ENCODE measurements at regions not wholly inside any gene's neighbourhood (a gene's known extent, or its start where the extent isn't known, plus 50 kb on each side); places are given as distances from the start of the nearest gene placed in this dataset.

DNA sequence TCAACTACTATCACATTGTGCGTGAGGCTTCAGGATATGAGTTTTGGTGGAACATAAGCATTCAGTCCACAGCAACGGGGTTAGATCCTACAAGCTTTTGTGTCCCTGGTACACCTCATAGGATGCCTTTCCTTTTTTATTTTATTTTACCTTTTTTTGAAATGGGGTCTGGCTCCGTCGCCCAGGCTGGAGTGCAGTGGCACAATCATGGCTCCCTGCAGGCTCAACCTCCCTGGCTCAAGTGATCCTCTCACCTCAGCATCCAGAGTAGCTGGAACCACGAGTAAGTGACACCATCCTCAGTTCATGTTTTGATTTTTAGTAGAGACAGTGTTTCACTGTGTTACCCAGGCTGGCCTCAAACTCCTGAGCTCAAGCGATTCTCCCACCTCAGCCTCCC is 86.0 kb upstream of the RAI14 start:
- DNase-seq: no peak

DNA sequence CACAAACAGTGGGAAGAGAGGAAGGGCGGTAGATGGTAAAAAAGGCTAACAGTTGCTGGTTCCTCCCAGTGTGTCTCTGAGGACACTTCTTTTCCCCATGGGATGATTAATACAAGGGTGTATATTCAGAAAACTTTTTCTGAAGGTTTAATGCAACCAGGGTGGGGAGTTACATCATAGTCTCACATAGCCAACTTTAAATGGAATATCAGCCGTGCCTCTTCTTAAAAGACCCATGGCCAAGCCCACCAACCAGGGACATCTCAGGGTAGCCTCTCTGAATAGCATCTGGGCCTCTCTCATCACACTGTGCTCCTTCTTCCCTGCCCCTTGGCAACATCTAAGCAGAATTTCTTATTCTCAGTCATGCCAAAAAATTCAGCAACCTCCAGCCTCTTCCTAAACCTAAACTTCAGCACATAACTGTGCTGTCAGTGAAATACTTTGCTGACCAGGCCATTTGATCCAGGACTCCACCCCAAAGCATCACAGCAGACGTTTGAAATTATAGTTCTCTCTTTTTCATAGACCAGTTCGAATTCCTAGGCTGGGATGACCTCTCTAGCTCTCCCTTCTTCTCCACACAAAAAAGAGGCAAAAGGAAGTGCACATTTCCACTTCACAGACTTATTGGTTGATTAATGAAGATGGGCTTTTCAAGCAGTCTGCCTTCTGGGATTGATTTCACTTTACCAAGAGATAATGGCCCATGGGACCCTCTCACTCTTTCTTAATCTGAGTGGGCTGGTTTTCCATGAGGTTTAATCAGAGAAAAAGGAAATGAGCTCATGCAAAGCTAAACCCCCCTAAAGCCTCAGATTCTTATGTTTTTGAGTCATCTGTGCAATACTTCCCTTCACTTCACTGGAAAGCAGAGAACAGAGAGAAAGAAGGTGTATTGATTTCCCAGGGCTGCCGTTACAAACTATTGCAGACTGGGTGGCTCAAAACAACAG is 85.1 kb upstream of the RAI14 start:
- DNase-seq: no peak

DNA sequence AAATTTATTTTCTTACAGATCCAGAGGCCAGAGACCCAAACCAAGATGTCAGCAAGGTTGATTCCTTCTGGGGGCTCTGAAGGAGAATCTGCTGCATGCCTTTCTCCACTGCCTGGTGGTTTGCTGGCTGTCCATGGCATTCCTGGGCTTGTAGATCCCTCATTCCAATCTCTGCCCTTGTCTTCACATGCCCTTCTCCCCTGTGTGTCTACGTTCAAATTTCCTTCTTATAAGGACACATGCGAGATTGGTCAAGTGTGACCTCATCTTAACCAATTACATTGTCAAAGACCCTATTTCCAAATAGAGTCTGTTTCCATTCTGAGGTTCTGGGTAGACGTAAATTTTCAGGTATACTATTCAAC is 84.5 kb upstream of the RAI14 start:
- no peak for DNase-seq

DNA sequence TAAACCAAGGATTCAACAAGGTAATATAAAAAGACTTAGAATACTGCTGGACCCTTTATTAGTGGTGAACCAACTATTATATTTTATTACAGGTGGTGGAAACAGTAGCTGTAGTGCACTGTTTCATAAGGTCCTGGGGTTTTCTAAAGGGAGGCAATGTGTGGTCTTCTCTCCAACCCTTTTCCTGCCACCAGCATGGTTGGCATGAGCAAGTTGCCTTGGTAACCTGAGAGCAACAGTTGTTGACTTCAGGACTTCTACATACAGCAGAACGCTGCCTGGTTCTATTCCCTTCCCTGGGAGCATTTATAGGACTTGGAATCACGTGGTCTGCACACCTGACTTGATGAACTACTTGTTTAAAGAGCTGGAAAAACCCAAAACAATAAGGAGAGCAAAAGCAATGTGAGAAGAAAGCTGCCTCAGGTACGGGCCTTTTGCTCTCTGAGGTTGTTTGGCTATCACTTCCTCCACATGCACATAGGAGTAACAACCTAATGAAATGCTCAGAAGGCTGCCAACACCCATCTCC is 81.1 kb upstream of the RAI14 start:
- DNase-seq: no peak

DNA sequence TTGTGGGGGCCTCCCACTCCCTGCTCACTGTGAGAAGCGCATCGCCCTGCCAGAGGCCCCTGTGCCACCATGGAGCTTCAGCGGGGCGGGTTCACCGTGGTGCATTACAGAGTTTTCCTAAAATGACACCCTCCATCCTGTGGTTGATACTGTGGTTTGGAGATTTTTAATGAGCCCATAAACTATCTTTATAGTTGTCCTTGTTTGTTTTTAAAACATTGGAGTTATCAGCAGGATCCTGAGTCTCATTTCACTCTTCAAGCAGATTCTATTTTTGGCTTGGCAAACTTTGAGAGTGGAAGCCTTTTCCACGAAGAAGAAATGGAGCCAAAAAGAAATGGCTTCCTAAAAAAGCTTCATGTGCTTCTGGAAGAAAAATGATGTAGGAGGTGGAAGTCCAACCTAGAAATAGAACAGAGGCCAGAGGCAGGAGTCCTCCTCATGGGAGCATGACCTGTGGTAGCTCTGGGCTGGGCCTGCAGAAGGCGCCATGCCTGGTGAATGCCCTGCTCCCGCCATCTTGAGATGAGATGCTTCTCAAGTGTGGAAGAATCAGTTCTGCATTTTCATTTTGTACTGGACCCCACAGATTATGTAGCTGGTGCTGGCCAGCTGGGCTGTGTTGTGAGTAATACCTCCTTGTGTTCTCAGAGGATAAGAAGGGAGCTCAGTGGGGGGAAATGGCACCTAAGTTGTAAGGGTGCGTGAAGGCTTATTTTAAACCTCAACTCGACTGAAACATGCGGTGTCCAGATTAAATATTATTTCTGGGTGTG is 79.0 kb upstream of the RAI14 start:
- DNase-seq: no peak

DNA sequence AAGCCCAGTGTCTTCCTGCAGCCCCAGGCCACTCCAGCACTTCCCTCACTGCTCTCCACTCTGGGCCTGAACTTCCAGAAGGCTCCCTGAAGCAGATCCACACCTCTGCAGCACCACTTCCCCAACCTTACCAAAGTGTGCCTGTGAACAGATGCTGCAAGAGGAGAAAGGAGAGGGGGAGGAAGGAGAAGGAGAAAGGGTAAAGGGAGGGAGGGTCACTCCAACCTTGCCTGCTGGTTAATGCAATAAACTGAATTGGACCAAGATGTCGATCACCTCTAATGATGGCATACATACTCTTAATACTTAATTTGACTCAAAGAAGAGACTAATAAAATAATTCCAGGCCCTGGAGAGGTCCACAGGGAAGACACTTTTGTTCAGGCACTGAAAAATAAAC is 77.2 kb upstream of the RAI14 start:
- DNase-seq: no peak

DNA sequence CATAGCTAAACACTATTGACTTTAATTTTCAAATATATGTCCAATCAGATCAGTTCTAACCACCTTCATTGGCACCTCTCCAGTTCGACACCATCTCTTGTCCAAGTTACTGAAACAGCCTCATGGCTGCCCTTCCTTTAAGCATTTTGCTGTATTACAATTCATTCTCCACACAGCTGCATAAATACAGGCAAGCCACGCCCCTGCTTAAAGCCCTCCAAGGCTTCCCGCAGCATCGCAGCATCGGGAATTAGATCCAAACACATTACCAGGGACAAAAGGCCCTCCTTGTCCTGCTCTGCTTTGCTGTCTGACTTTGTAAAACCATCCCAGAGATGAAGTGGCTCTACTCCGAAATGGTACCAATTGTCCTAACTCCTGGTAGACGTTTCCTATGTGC is 75.1 kb upstream of the RAI14 start:
- DNase-seq: no peak

DNA sequence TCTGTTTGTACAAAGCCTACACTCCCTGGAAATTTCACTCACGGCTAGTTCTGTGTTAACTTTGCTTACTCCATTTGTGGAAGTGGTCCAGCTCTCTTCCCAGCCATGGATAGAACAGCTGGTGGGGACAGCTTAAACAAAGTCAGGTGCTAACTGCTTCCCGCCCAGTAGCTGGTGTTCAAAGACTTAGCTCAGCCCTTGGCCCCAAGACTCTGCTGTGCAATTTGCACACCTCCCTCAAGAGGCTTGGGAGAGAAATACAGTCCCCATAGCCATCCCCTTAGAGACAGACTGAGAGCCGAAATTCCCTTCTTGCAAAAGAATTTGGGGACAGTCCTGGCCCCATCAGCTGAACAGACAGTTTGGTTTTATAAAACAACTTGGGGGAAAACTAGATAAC is 73.8 kb upstream of the RAI14 start:
- DNase-seq: no peak

DNA sequence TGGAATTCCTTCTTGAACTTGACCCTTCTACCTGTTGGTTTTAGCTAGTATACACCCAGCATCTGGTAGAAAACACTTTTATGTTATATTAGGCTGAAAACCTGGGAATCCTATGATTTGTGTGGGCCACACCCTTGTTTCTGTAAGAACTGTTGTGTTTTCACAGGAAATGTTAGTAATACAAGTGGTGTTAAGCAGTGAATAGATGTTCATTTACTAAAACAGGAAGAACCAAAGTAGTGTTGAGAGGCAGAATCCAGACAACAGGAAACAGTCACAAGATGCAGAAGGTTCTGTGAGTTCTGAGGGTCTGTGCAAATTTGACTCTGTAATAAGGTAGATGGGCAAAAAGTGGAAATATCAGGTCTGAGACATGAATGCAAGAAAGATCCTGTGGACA is 73.0 kb upstream of the RAI14 start:
- DNase-seq: no peak

DNA sequence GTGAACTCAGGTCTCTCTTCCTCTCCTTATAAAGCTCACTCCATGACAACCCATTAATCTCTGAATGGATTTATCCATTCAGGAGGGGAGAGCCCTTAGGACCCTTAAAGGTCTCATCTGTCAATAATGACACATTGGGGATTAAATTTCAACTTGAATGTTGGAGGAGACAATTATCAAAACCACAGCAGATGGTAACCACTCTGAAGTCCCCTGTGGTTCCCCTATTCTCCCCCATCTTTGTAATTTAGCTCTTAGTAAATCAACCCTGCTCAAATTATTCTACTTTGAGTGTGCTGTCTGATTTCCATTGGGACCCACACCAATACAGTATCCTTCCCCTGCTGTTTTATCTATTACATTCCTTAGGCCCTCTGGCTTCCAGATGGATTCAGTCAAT is 72.0 kb upstream of the RAI14 start:
- DNase-seq: no peak

DNA sequence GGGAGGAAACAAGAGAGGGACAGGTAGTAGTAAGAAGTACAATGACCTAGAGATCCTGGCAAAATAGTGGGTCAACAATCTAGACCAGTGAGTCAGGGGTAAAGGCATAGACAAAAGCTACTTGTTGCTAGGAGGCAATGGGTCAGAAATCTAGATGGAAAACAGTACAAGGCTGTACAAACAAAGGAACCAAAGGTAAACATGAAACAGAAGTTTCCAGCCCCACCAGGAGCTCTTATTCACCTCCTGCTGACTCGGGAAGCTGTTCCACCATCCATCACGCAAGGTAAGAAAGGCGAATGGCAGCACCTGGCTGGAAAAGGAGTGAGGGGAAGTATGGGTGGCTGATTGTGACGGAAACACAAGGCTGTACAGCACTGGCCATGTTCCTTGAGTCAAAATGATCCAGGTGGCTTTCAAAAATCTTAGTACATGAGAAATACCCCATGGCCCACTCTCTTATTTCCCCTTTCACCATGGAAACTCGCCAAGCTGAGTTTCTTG is 70.5 kb upstream of the RAI14 start:
- no peak for DNase-seq

DNA sequence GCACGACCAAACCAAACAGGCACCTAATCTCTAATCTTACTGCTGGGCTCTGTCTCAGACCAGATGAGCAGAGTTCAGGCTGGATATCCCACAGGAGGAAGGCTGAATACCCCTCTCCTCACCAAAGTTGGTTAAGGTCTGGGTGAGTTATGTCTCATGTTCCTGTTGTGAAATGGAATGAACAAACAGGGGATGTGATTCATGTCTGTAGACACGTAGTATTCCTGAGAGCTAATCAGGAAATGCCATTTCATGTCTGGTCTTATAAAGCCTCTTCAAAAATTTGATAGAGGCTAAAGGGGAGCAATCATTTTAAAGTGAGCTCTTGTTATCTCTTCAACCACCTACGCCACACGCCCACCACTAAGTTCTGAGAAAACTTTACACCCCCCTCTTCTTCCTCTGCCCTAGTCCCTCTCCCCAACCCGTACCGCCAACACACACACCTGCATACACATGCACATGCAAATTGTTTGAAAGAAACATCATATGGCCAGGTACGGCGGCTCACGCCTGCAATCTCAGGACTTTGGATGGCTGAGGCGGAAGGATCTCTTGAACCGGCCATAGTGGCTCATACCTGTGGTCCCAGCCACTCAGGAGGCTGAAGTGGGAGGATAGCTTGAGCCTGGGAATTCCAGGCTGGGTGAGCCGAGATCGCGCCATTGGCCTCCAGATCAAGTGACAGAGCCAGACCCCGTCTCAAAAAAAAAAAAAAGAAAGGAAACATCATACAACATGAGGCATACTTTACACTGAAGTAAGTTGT is 69.8 kb upstream of the RAI14 start:
- DNase-seq: no peak

DNA sequence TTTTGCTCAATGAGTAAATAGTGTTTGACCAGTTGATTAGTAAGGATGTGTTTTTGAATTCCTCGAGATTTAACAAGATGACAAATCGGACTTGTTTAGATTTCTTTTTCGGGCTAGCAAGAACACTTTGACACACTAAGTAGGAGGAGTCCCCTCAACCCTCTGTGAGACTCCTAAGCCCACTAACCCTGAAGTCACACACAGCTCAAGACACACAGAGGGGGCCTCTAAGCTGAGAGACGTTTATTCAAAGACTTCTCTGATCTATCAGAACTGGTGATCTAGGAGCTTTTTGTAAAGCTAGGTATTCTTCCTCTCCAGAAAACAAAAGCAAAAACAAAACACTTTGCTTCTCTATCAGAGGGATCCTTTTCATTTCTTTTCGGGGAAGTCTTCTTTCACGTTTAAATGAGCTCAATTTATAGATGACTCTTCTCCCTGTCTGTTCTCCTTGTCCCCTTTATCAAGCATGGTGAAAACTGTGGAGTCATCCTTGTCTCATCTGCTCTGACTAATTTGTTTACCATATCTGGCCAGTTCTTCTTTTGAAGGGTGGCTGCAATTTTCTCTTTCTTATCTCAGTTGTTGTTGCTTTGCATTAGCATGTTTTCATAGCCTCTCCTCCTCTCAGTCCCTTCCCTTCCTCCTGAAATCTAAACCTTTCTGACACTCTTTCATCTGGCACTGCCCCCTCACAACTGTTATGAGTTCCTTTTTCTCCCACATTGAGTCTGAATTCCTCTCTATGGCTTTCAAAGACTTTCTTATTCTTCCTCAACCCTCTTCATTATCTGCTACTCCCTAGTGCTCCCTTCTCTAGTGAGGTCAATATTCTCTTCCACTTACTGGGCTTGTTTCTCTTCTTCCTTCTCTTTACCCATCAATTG is 68.5 kb upstream of the RAI14 start:
- no peak for DNase-seq

DNA sequence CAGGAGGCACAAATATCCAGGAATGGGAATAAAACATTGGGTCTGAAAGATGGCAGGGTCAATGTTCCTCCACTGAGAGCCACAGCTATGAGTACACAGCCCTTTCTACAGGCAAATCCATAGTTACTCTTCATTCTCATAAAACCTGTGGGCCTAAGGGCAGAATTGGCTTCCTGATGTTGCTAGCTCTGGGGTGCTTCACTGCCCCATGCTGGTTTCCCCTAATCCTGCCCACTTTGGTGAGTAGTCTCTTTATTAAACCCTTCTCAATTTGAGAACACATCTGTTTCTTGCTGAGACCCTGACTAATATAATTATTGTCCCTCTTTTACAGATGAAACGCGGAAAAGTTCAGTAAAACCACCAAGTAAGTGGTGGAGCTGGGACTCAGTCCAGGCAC is 66.3 kb upstream of the RAI14 start:
- DNase-seq: no peak

DNA sequence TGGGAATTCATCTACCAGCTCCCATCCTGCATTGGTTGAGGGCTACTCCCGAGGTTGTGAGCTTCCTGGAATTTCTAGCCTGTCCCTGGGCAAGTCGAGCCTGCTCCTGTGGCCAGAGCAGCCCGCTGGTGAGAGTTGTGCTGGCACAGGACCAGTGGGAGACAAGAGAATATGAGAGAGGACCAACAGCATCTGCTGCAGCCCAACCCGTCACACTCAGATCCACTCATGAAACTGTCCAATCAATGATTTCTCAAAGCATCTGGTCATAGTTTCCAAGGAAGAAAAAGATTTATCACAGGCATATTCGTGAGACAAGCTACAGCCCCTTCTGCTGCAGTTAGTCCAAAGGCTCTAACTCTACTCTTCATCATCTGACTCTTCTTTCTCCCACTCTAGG is 64.4 kb upstream of the RAI14 start:
- no peak for DNase-seq

DNA sequence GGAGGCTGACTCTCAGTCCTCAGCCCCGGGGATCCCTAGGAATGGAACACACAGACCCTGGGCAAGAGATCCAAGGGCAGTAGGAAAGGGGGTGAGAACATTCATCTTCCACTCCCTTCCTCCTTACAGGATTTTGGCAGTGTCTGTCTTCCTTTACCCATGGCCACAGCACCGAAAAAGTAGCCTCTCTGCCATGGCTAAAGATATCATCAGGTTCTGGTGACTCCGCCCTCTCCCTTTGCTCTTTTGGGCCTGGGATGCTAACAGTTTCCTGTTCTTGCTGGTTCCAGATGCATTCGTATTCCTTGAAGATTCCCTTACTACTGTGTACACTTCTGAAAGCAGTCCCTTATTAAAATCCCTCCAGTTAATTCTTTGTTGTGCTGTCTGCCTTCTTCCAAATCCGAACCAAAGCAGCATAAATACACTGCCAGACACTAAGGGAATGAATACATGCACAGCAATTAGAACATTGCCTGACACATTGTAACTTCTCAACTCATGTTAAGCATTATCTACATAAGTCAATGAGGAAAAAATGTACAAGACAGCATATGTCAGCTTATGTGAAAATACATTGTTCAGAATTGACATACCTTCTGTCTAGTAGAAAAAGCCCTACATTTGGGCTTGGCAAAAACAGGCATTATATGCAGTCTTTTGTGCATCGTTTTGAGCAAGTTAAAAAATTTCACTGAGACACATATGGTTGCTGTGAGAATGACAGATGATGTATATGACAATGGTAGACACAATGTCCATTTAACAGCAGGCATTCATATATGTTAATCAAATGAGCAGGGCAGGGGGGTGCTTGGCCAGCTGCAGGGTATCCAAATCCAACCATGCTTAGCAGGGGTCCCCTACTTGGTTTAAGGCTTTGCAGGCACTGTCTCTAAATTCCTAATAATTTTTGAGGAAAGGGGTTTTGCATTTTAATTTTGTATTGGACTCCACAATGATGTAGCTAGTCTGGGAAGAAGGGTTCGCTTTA is 58.8 kb upstream of the RAI14 start:
- DNase-seq: no peak

DNA sequence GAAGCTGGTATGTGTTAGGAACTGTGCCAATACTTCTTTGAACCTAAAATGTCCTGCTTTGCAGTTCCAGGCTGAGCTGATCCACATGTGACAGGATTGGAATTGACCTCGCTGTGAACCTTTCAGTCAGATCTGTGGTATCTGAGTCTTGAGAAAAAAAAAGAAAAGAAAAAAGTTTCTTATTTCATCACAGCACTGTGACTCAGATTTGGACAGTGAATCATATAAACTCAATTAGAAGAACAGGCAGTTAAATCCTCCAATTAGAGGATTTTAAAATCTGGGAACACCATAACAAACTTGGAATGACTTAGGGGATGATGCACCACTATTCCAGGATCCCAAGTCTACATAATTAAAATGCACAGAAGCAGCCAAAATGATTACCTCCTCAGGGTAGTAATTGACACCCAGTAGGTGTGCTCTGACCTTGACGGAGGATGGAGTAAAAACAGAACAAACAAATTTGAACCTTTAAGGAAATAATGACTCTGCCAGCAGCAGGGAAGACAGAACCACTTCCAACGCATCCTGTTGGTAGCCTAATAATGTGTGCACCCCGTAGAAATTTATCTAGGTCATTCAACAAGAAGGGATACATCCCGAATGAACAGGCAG is 57.8 kb upstream of the RAI14 start:
- no peak for DNase-seq

DNA sequence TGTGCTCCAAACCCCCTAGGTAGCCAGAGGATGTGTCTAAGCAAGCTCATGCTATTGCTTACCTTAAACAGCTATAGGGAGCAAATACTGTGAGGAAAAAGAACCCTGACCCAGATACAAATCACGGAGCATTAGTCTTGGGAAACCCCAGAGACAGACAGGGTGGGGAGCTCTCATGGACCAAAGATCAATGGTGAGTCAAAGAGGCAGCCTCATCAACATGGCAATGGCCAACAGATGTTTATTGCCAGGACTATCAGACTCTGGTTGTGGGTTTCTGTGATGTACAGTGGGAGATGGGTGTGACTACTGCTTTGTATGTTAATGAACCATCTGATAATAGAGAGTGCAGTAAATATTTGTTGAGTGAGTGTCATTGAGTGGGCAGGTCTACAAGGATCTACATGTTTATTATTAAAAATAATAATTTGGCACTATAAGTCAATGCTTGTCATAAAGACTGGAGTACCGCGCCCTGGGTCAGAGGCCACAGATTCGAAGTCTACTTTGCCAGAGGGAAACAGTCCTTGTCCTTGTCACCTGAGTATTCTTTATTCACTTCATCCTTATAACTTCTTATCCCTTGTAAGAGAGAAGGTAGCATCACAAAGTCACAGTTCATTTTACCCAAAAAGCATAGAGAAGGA is 56.5 kb upstream of the RAI14 start:
- no peak for DNase-seq

DNA sequence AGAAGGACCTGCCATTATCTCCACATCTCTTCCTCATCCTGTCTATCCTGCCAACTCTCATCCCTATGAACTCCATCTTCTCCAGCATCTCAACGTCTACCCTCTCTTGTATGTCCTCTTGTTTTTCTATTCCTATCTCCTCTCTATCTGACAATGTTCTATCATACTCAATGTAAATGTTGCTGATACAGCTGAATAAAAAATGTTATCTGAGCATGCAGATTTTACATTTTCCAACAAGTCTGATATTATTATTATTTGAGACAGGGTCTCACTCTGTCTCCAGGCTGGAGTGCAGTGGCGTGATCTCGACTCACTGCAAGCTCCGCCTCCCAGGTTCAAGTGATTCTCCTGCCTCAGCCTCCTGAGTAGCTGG is 56.0 kb upstream of the RAI14 start:
- no peak for DNase-seq

DNA sequence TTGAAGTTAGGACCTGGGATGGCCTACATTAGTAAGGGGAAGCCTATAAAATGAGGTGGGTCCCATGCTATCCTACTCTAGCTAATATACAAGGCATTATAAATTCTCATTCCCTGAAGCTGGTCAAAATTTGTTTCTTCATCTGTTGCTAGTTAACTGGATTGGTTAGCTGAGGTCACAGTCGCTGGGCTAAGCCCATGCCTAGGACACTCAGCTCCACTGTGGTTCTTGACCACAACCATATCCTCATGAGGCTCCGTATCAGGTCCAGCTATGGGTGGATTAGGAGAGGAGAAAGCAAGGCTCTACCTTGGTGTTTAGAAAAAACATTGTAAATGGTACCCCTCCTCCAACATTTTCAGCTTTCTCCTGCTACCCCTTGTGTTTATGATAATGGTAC is 52.8 kb upstream of the RAI14 start:
- no peak for DNase-seq
